ENCODE measurements at regions not wholly inside any gene's neighbourhood (a gene's known extent, or its start where the extent isn't known, plus 50 kb on each side); places are given as distances from the start of the nearest gene placed in this dataset.

DNA sequence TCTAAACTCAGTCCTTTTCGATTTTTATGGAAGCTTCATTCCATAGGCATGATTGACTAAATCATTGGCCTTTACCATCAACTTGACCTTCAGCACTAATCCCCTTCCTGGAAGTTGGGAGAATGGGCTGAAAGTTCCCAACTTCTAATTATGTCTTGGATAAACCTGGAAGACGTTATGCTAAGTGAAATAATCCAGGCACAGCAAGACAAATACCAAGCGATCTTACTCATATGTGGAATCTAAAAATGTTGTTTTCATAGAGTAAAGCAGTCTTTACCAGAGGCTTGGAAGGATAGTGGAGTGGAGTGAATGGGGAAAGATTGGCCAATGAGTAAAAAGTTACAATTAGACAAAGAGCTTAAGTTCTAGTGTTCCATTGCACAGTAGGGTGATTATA is 1453.2 kb downstream of the PLA2G4A start:
- DNase-seq (ENCODE audit: low read depth), result no peak

GRCh38 chr1:188295157-188295556 is 1466.4 kb downstream of the PLA2G4A start:
- no peak for DNase-seq (ENCODE audit: low read depth)

DNA sequence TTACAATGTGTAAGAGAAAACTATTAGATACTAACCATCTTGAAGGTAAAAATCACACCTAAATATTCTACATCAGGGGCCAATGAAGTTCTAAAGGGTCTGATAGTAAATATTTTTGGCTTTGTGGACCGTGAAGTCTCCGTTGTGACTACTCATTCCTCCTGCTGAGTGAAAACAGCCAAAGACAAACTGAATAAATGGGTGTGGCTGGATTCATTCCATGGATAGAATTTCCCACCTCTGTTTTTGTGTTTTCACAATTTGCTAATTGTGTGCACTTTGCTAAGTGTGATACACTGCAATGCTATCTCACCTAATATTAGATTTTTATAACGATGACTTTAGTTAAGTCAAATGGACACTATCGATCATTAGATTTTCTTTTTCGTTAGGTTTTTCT is 1474.0 kb downstream of the PLA2G4A start:
- DNase-seq (ENCODE audit: low read depth), result no peak

GRCh38 chr1:188314557-188315137 is 1485.9 kb downstream of the PLA2G4A start:
- DNase-seq (ENCODE audit: low read depth), result no peak

GRCh38 chr1:188317894-188318293 is 1489.1 kb downstream of the PLA2G4A start:
- DNase-seq (ENCODE audit: low read depth), result no peak

DNA sequence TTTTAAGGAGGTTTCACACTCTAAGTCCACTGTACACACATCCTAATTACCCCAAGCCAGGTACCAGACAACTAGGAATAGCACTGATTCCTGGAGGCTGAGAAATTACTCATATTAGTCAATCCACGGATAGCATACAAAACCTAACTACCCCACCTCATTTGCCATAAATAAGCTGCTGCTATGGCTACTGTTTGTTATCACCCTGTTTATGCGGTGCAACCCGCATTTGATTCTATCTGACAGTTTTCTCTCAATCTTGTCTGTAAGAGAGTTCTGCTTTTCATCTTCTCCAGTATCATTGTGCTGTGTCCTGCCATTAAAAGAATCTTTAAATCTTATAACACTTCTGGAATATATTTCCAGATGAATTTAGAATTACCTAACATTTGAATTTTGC is 1496.5 kb downstream of the PLA2G4A start:
- DNase-seq (ENCODE audit: low read depth), result no peak

GRCh38 chr1:188343914-188344313 is 1515.2 kb downstream of the PLA2G4A start:
- no peak for DNase-seq (ENCODE audit: low read depth)

- no peak for DNase-seq (ENCODE audit: low read depth)
Measured at GRCh38 chr1:188350104-188350503, 1521.4 kb downstream of the PLA2G4A start.

- no peak for DNase-seq (ENCODE audit: low read depth)
Measured at GRCh38 chr1:188355082-188355481, 1526.3 kb downstream of the PLA2G4A start.

GRCh38 chr1:188355847-188356246 is 1527.1 kb downstream of the PLA2G4A start:
- DNase-seq (ENCODE audit: low read depth), result no peak

GRCh38 chr1:188359315-188359714 is 1530.6 kb downstream of the PLA2G4A start:
- DNase-seq (ENCODE audit: low read depth), result no peak

GRCh38 chr1:188363943-188364342 is 1535.2 kb downstream of the PLA2G4A start:
- no peak for DNase-seq (ENCODE audit: low read depth)

GRCh38 chr1:188364927-188365449 is 1536.2 kb downstream of the PLA2G4A start:
- DNase-seq (ENCODE audit: low read depth), result no peak

DNA sequence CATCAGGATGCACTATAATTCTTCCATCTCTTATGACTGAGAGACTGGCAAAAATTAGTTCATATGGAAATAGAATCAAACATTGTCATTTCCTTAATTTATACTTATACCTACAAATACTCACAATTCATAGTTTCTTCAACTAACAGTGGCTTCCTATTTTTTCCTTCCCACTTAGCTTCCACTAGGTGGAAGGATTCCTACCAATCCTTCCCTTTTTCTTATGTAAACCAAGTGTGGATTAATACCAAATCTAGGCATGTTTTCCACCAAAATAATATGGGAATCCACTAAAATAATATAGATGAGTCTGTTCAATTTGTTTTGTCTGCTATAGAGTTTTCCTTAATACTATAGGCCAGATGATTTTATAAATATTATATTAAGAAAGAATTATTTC is 1537.1 kb downstream of the PLA2G4A start:
- no peak for DNase-seq (ENCODE audit: low read depth)

DNA sequence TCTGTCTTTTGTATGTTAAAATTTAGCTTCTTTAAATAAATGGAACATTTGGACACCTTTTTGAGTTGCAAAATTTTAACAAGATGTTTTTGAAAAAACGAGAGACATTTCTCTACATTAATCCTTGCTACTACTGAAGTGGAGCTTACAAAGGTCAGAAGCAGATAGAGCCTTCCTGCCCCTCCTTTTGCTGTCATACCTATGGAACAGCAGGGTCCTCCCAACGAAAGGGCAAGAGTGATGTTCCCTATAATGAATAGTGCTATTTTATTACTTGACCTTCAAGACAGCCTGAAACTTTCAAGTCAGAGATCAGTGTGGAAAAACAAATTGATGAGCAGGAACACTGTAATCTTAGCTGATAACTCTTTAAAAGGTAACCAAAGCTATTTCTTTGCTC is 1538.9 kb downstream of the PLA2G4A start:
- DNase-seq (ENCODE audit: low read depth), result no peak

GRCh38 chr1:188371295-188371806 is 1542.6 kb downstream of the PLA2G4A start:
- DNase-seq (ENCODE audit: low read depth), result no peak

DNA sequence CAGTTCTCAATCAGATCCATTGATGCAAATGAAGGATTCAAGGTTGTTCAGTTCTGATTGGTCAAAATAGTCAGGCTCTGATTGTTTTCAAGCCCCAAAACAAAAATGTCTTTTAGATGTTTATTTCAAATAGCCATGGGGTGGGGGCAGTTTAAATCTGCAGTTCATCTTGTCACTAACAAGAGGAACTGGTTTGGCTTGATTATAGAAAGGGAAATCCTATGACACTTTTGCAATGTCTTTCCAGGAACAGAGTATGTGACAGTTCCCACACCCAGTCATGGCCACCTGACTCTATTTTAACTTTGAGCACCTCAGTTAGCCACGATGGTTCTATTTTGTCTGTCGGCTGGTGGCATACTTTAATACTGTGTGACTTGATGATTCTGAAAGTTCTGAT is 1544.1 kb downstream of the PLA2G4A start:
- DNase-seq (ENCODE audit: low read depth), result no peak

GRCh38 chr1:188382851-188383250 is 1554.1 kb downstream of the PLA2G4A start:
- DNase-seq (ENCODE audit: low read depth), result no peak

DNA sequence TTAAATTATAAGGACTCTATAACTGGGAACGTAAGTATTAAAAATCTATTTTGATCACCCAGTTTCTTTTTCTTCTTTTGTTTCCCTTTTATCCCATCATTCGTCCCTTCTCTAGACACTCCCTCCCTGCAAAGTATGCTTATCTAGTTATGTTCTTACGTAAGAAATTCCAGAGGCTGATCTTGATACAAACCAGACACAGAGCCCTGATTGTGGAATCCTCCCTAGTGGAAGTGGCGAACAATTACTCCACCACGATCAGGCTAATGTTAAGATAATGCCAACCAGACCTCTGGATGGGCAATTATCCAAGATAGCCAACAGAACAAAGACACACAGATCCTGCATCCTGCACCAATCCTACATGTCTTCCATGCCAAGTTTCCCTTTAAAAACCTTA is 1557.4 kb downstream of the PLA2G4A start:
- DNase-seq (ENCODE audit: low read depth), result no peak

GRCh38 chr1:188386666-188387065 is 1557.9 kb downstream of the PLA2G4A start:
- no peak for DNase-seq (ENCODE audit: low read depth)

GRCh38 chr1:188394677-188395076 is 1565.9 kb downstream of the PLA2G4A start:
- DNase-seq (ENCODE audit: low read depth), result no peak

- no peak for DNase-seq (ENCODE audit: low read depth)
Measured at GRCh38 chr1:188397521-188397920, 1568.8 kb downstream of the PLA2G4A start.

DNA sequence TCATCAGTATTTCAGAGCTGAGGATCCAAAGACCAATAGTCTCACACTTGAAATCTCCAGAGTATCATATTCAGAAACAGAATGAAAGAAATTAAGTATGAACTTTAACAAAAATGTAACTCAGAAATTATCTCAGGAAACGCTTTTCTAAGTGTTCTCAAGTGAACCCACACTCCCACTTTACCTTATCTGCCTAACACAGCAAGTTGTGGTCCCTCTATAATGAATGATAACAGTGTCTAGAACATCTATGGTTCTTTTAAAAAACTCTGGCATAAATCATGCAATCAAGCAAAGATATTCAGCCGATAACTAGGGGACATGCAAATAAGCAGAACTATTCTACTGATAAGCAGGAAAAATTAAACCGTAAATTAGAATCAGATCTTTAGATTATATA is 1574.2 kb downstream of the PLA2G4A start:
- DNase-seq (ENCODE audit: low read depth), result no peak

GRCh38 chr1:188406636-188407035 is 1577.9 kb downstream of the PLA2G4A start:
- DNase-seq (ENCODE audit: low read depth), result no peak

All from RPMI7951 (cell line).